SK-N-SH (cell line): ENCODE measurements at regions not wholly inside any gene's neighbourhood (a gene's known extent, or its start where the extent isn't known, plus 50 kb on each side); places are given as distances from the start of the nearest gene placed in this dataset.

Experiments
- CTCF ChIA-PET: fragments of 300-600, 350-600 bp; formaldehyde crosslinking; extraction: SDS; loops from one replicate; lab custom pipeline; 2021; lab: Yijun Ruan, JAX
- POLR2A ChIA-PET: fragments of 350-600 bp; sonication (Branson Sonifier 250); formaldehyde crosslinking; extraction: SDS; loops from one replicate; lab custom pipeline; 2020; ENCODE audit warnings: antibody characterized with exemption, inconsistent platforms; lab: Yijun Ruan, JAX
- DNase-seq: peaks from one replicate; pipeline ENCODE4 v3.0.0; 2012
- H2AFZ ChIP-seq: fragments of 200-600 bp; sonication (generic); 2 replicates; pipeline ENCODE4 v1.8.1; 2016; ENCODE audit warnings: antibody characterized with exemption, mild to moderate bottlenecking, low read depth
- H3F3A ChIP-seq: fragments of 200-600 bp; sonication (generic); replicated peaks from 2 replicates; pipeline ENCODE3; 2016; ENCODE audit warnings: antibody characterized with exemption, mild to moderate bottlenecking; ENCODE audit not compliant: insufficient read depth
- H3K27ac ChIP-seq, 2 experiments: fragments of 200-500 bp in 1 of 2; fragments of 200-600 bp in 1 of 2; sonication (Bioruptor generic) in 1 of 2; sonication (generic), shearing (Covaris generic) in 1 of 2; 2 replicates each; pipeline versions ENCODE4 v1.5.1 to v1.6.1; 2014 to 2016; ENCODE audit warnings: low read depth in 2 of 2, inconsistent platforms in 1 of 2, low read length in 1 of 2, mild to moderate bottlenecking in 1 of 2, mixed read lengths in 1 of 2
- H3K27me3 ChIP-seq: fragments of 200-600 bp; sonication (generic), shearing (Covaris generic); 2 replicates; pipeline ENCODE4 v1.6.1; 2016; ENCODE audit warnings: mixed run types; ENCODE audit not compliant: insufficient read depth
- H3K36me3 ChIP-seq, 2 experiments: fragments of 200-500 bp in 1 of 2; fragments of 200-600 bp in 1 of 2; sonication (Bioruptor generic) in 1 of 2; sonication (generic) in 1 of 2; replicated peaks in 1 of 2; 2 replicates each; pipeline versions ENCODE3 to v1.5.1; 2014 to 2016; ENCODE audit warnings: low read length in 1 of 2, mild to moderate bottlenecking in 1 of 2; ENCODE audit not compliant: insufficient read depth in 2 of 2, control insufficient read depth in 1 of 2
- H3K4me1 ChIP-seq, 2 experiments: fragments of 200-500 bp in 1 of 2; fragments of 200-600 bp in 1 of 2; sonication (Bioruptor generic) in 1 of 2; sonication (generic), shearing (Covaris generic) in 1 of 2; 2 replicates each; pipeline versions ENCODE4 v1.5.1 to v1.6.1; 2014 to 2016; ENCODE audit warnings: low read depth in 1 of 2, low read length in 1 of 2, mixed run types in 1 of 2; ENCODE audit not compliant: insufficient read depth in 2 of 2, control insufficient read depth in 1 of 2
- H3K4me2 ChIP-seq: fragments of 200-600 bp; sonication (generic), shearing (Covaris generic); 2 replicates; pipeline ENCODE4 v1.6.1; 2017; ENCODE audit warnings: mixed run types
- H3K4me3 ChIP-seq, 2 experiments: fragments of 200-500 bp in 1 of 2; fragments of 200-600 bp in 1 of 2; sonication (Bioruptor generic) in 1 of 2; sonication (generic), shearing (Covaris generic) in 1 of 2; 2 replicates each; pipeline versions ENCODE4 v1.5.1 to v1.8.1; 2014 to 2016; ENCODE audit warnings: low read depth in 2 of 2, inconsistent platforms in 1 of 2, low read length in 1 of 2, mild to moderate bottlenecking in 1 of 2, mixed read lengths in 1 of 2, moderate library complexity in 1 of 2
- H3K79me2 ChIP-seq: fragments of 200-600 bp; sonication (generic); 2 replicates; pipeline ENCODE4 v1.8.1; 2017; ENCODE audit warnings: mild to moderate bottlenecking; ENCODE audit not compliant: insufficient read depth
- H3K9ac ChIP-seq: fragments of 200-600 bp; sonication (generic); 2 replicates; pipeline ENCODE4 v1.6.1; 2017; ENCODE audit warnings: mixed run types
- H3K9me2 ChIP-seq: fragments of 200-600 bp; sonication (generic); 2 replicates; pipeline ENCODE4 v1.6.1; 2017; ENCODE audit warnings: mixed run types
- H3K9me3 ChIP-seq: fragments of 200-600 bp; sonication (generic); 2 replicates; pipeline ENCODE4 v1.6.1; 2017; ENCODE audit warnings: mixed run types, mild to moderate bottlenecking, moderate library complexity
- H4K20me1 ChIP-seq: fragments of 200-600 bp; sonication (generic); 2 replicates; pipeline ENCODE4 v1.6.1; 2017; ENCODE audit warnings: mild to moderate bottlenecking, mixed run types; ENCODE audit not compliant: insufficient read depth
- ELF1 ChIP-seq: IDR thresholded peaks from 2 replicates; pipeline ENCODE4 v1.4.0; 2012
- EZH2phosphoT487 ChIP-seq: fragments of 200-600 bp; sonication (generic); IDR thresholded peaks from 2 replicates; pipeline ENCODE4 v1.6.1; 2017; ENCODE audit warnings: low read depth, mixed run types, mild to moderate bottlenecking, antibody characterized with exemption, moderate library complexity, borderline replicate concordance
- FOSL2 ChIP-seq: IDR thresholded peaks from 2 replicates; pipeline ENCODE4 v1.4.0; 2012; ENCODE audit warnings: low read depth, mild to moderate bottlenecking, moderate library complexity, borderline replicate concordance
- FOXJ3 ChIP-seq: sonication (generic); formaldehyde crosslinking; IDR thresholded peaks from 2 replicates; pipeline ENCODE4 v1.5.1; 2020; ENCODE audit warnings: mild to moderate bottlenecking, missing genetic modification reagents
- FOXM1 ChIP-seq: IDR thresholded peaks from 2 replicates; pipeline ENCODE4 v1.4.0; 2012; ENCODE audit warnings: low read depth, mild to moderate bottlenecking
- GABPA ChIP-seq: IDR thresholded peaks from 2 replicates; pipeline ENCODE4 v1.4.0; 2012; ENCODE audit warnings: low read depth, mild to moderate bottlenecking
- GATA2 ChIP-seq: sonication (generic); formaldehyde crosslinking; IDR thresholded peaks from 2 replicates; pipeline ENCODE4 v1.5.0; 2020; ENCODE audit warnings: mild to moderate bottlenecking, missing genetic modification reagents
- IRF3 ChIP-seq: fragments of 150-350 bp; IDR thresholded peaks from 2 replicates; pipeline ENCODE4 v1.6.1; 2016; ENCODE audit warnings: mild to moderate bottlenecking, low read depth, low read length
- JUND ChIP-seq: IDR thresholded peaks from 2 replicates; pipeline ENCODE4 v1.4.0; 2012
- MXI1 ChIP-seq: IDR thresholded peaks from 2 replicates; pipeline ENCODE4 v1.6.1; 2012; ENCODE audit warnings: mild to moderate bottlenecking, low read depth, low read length, improper control_type of control experiment
- NFIC ChIP-seq: IDR thresholded peaks from 2 replicates; pipeline ENCODE4 v1.4.0; 2012; ENCODE audit warnings: borderline replicate concordance
- NRF1 ChIP-seq: IDR thresholded peaks from 2 replicates; pipeline ENCODE4 v1.6.1; 2012; ENCODE audit warnings: low read depth, mild to moderate bottlenecking, low read length
- POLR2AphosphoS5 ChIP-seq: IDR thresholded peaks from 2 replicates; pipeline ENCODE4 v1.6.1; 2012; ENCODE audit warnings: low read depth, low read length
- RAD21 ChIP-seq: IDR thresholded peaks from 2 replicates; pipeline ENCODE4 v1.6.1; 2012; ENCODE audit warnings: mild to moderate bottlenecking, low read length
- RCOR1 ChIP-seq: fragments of 150-350 bp; IDR thresholded peaks from 2 replicates; pipeline ENCODE4 v1.6.1; 2017; ENCODE audit warnings: antibody characterized with exemption, low read length
- RFX5 ChIP-seq: IDR thresholded peaks from 2 replicates; pipeline ENCODE4 v1.6.1; 2012; ENCODE audit warnings: mild to moderate bottlenecking, improper control_type of control experiment, low read length
- SIN3A ChIP-seq: IDR thresholded peaks from 2 replicates; pipeline ENCODE4 v1.6.1; 2012; ENCODE audit warnings: low read depth, mild to moderate bottlenecking, low read length, moderate library complexity, borderline replicate concordance
- TAF1 ChIP-seq: IDR thresholded peaks from 2 replicates; pipeline ENCODE4 v1.6.1; 2012; ENCODE audit warnings: low read depth, mild to moderate bottlenecking, low read length, moderate library complexity, borderline replicate concordance
- TCF12 ChIP-seq: IDR thresholded peaks from 2 replicates; pipeline ENCODE4 v1.4.0; 2012
- TEAD4 ChIP-seq: IDR thresholded peaks from 2 replicates; pipeline ENCODE4 v1.4.0; 2012; ENCODE audit warnings: mild to moderate bottlenecking, borderline replicate concordance; ENCODE audit not compliant: insufficient read depth
- ZBTB33 ChIP-seq: IDR thresholded peaks from 2 replicates; pipeline ENCODE4 v1.4.0; 2012; ENCODE audit warnings: low read depth, borderline replicate concordance
- WGBS: methylation state at CpG from one replicate; pipeline ENCODE4 v1.1.6; 2017; ENCODE audit warnings: low lambda C conversion rate; 5-methylcytosine and 5-hydroxymethylcytosine counted together

- Histone ChIP-seq H3K27me3 (no peaks in the 10 kb centered on the region), H2AFZ (no peak overlapping the region), H3K9me3 (no peaks in the 10 kb centered on the region), H3K9ac (no peak overlapping the region), H3K4me3 (no peak overlapping the region), H3K27ac (no peak overlapping the region), H3K36me3 (peaks cover 3 to 53% of the 10 kb centered on the region in 2 experiments)
- POLR2A ChIA-PET: no interaction called here
- no peak for DNase-seq
- CTCF ChIA-PET: interaction anchor here (1.1 kb wide), 1 partner anchor 14 kb away, joined by 3 read pairs; no protein-coding TSS in a partner anchor
- WGBS: 33% methylated on average over 1 of the region's 1 CpG
- TF ChIP-seq NFIC (no peak), EZH2phosphoT487 (no peak), RCOR1 (no peak), TEAD4 (no peak), RAD21 (no peak), TAF1 (no peak), FOXM1 (no peak), RFX5 (no peak)
- TF ChIP-seq, all 33 proteins: peak for 0
- H3F3A ChIP-seq: peaks cover 13% of the 10 kb centered on the region
- peaks cover 5% of the 10 kb centered on the region; the same call in 1 of the 2 replicates for H3K79me2 ChIP-seq
- no peaks in the 10 kb centered on the region for H3K9me2 ChIP-seq
- peaks cover 2 to 17% of the 10 kb centered on the region in 2 experiments; a peak in 3 of 4 replicates for H3K4me1 ChIP-seq
- H3K4me2 ChIP-seq: no peak overlapping the region
- no peaks in the 10 kb centered on the region for H4K20me1 ChIP-seq
Measured at GRCh38 chr11:33638608-33639007, 62.0 kb downstream of the C11orf91 start.

- POLR2A ChIA-PET: no interaction called here
Measured at GRCh38 chr11:33636104-33636503, 64.5 kb downstream of the C11orf91 start.

GRCh38 chr11:33635161-33635560 lies 65.5 kb downstream of the C11orf91 start:
- H4K20me1 ChIP-seq: no peaks in the 10 kb centered on the region
- no peak for DNase-seq
- peak overlapping the region; percentile 30; the same call in 1 of the 2 replicates for H3K4me2 ChIP-seq
- POLR2A ChIA-PET: no interaction called here
- peaks cover 0 to 22% of the 10 kb centered on the region in 2 experiments; a peak in 2 of 4 replicates for H3K4me1 ChIP-seq
- H3K27ac ChIP-seq: peak overlapping the region in 1 of 2 experiments; percentile 85; a peak in 2 of 4 replicates
- H3K79me2 ChIP-seq: peaks cover 5% of the 10 kb centered on the region; the same call in 1 of the 2 replicates
- no peaks in the 10 kb centered on the region for H3K9me2 ChIP-seq
- TF ChIP-seq TCF12: no peak
- TF ChIP-seq ZBTB33: no peak
- no peak for TF ChIP-seq IRF3
- TF ChIP-seq JUND: no peak
- TF ChIP-seq RAD21: no peak
- peaks cover 31% of the 10 kb centered on the region for H3F3A ChIP-seq
- H2AFZ ChIP-seq: no peak overlapping the region
- H3K4me3 ChIP-seq: no peak overlapping the region
- H3K27me3 ChIP-seq: no peaks in the 10 kb centered on the region
- H3K36me3 ChIP-seq: peaks cover 3 to 47% of the 10 kb centered on the region in 2 experiments
- no peaks in the 10 kb centered on the region for H3K9me3 ChIP-seq
- WGBS: 67% methylated on average over 5 of the region's 5 CpGs
- CTCF ChIA-PET: no interaction called here
- H3K9ac ChIP-seq: no peak overlapping the region; the same call in 1 of the 2 replicates

More at GRCh38 chr11:33636104-33636503, 64.5 kb downstream of the C11orf91 start:
- Histone ChIP-seq H3K27me3 (no peaks in the 10 kb centered on the region), H2AFZ (no peak overlapping the region), H3K4me3 (no peak overlapping the region)
- DNase-seq: no peak
- no peak for TF ChIP-seq RFX5
- TF ChIP-seq MXI1: no peak
- TF ChIP-seq NRF1: no peak
- TF ChIP-seq FOXM1: no peak
- no peak for TF ChIP-seq FOXJ3
- no peak for TF ChIP-seq FOSL2
- no peak for TF ChIP-seq GATA2 (CRISPR knock-in tag)
- TF ChIP-seq SIN3A: no peak
- TF ChIP-seq GABPA: no peak
- no peak for TF ChIP-seq POLR2AphosphoS5
- TF ChIP-seq TAF1: no peak
- TF ChIP-seq RAD21: no peak
- no peak for TF ChIP-seq ELF1
- TF ChIP-seq RCOR1: no peak
- TF ChIP-seq, all 33 proteins: peak for 0
- Histone ChIP-seq H3K4me1 (peaks cover 0 to 22% of the 10 kb centered on the region in 2 experiments; a peak in 3 of 4 replicates), H3K27ac (no peak overlapping the region; a peak in 1 of 4 replicates), H3K36me3 (peaks cover 3 to 49% of the 10 kb centered on the region in 2 experiments), H3K79me2 (peaks cover 5% of the 10 kb centered on the region; the same call in 1 of the 2 replicates), H3F3A (peaks cover 31% of the 10 kb centered on the region), H3K4me2 (no peak overlapping the region), H3K9ac (no peak overlapping the region), H3K9me3 (no peaks in the 10 kb centered on the region), H3K9me2 (no peaks in the 10 kb centered on the region), H4K20me1 (no peaks in the 10 kb centered on the region)
- CTCF ChIA-PET: no interaction called here
- 92% methylated on average over 6 of the region's 6 CpGs for WGBS
